Femur (tissue), 1 donor: ENCODE measurements at regions not wholly inside any gene's neighbourhood (a gene's known extent, or its start where the extent isn't known, plus 50 kb on each side); places are given as distances from the start of the nearest gene placed in this dataset.

Source experiments
- DNase-seq: peaks from one replicate; pipeline ENCODE4 v3.0.0-alpha.2; 2017

DNA sequence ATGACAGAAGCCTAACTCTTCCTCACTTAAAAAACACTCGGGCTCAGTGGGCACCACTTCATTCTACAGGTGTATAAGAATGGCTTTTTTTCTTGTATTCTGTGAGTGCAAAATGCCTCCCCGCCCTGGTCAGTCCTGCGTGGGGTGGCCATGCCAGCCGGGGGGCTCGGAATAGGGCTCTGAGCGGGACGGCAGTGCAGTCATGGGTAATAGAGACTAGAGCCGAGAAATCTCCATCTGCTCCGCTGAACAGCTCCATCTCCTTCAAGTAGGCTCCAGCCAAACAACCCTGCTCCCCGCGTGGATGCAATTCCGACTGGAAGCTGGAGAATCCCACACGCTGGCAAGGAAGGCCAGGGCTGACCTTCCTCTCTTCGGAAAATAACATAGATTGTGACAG, 317.0 kb upstream of the IRX4 start:
- no peak for DNase-seq

DNA sequence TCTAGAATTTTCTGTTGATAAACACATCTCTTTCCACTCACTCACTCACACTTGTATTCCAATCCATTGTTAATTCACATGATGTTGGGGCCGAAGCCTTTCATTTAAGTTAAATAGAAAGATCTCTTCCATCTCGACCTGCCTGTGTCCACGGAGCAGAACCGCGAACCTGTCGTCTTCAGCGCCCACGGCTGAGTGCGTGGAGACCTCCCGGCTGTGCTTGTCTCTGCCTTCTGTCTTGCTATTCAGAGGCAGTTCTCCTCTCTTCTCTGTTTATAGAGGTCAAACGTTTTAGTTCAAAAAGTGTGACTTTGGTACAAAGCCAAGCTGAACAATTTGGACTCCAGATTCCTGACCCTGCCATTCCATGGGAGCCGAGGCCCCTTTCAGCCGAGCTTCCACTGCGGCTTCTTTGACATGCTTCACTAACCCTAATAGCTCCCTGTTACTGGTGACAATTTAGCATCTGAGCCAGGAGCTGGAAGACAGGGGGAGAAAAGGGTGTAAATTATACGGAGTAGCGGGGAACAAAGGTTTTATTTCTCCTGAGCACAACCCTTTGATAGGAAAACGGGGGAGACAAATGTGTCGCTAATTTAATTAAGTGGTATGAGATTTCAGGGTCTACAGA, 314.4 kb upstream of the IRX4 start:
- no peak for DNase-seq

DNA sequence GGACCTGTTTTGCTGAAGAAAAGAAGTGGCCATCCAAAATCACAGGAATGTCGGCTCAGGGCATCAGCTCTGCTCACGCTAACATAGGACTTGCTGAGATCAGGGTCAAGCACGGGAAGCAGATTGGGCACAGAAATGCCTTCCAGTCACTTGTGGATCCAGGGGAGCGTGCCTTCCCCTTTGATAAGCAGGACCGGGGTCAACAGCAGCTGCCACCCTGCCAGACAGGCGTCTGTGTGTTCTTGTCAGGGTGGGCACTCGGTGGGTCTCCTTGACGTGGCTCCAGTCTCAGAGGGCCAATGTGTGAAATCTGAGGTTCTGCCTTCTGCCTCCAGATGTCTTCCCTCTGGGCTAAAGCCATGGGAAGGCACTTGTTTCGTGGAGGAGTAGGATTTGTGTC, 313.7 kb upstream of the IRX4 start:
- DNase-seq, result no peak

DNA sequence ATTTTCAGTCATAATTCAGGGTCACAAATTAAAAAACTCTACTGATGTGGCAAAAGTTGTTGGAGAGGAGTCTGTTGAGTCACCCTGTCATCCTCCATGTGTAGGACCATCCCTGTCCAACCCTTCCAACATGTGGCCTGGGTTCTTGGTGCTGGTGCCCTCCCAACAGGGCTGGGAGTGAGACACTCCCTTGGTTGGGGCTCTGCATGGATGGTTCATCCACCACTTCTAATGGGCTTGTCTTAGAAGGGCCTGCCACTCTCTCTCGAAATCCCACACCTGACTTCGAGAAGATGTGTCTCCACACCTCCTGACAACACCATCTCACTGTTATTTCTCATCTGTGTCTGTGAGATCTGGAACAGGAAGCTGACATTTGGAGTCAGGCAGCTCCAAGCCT, 312.2 kb upstream of the IRX4 start:
- no peak for DNase-seq

DNA sequence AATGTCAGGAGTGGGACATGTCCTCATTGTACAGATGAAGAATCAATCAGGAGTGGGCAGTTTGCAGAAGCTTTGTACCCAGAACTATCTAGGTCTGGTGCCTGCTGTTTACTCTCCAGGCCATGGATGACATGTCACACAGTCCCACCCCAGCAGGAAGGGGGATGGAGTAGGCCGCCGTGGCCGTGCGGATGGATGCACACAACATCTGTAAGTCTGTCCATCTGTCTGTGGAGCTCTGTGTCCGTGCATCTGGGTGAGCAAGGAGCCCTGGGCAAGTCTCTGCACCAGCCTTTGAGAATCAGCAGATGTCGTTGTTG, 311.5 kb upstream of the IRX4 start:
- no peak for DNase-seq

DNA sequence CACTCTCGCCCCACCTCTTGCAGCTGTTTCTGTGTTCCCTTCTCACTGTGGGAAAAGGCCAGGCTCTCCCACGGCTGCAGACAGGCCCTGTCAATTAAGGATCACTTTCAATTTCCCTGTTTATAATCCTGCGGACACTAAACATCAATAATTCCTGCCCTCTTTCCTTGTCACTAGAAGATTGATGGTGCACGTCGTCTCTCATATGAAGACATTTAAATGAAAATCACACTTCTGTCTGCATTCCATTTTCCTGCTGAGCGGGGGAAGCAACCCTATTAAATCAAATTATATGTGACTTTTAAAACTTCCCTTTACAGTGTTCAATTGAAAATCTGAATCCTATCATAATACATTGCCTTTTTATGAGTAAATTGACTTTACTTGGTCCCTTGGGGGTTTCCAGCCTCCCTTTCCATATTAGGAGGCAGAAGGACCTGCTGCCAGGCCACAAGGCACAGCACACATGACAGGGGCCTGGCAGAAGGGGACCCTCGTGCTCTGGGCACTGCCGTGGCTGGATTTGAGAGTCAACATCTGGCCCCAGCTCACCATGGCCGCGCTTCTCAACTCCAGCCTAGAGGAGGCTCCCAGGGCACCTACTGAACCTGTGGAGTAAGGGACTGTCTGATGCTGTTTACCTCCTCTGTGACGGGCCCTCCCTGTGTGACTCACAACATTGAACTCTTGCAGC, 311.0 kb upstream of the IRX4 start:
- no peak for DNase-seq

DNA sequence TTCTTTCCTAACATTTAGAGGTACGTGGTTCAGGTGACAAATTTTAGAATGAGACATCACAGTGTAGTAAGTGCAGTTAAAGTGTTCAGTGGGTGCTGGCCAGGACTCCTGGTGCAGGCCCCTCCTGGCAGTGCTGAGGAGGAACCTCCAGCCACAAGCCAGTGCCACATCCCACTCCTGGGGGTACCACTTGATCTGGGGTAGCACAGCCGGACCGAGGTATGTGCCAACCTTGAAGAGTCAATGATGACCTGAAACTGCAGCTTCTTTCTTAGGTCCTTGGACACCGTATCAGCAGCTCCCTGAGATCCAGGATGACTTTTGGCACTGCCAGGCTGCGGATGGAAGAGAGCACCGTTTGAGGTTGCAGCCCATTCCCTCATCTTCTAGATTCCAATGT, 310.4 kb upstream of the IRX4 start:
- DNase-seq, result no peak

DNA sequence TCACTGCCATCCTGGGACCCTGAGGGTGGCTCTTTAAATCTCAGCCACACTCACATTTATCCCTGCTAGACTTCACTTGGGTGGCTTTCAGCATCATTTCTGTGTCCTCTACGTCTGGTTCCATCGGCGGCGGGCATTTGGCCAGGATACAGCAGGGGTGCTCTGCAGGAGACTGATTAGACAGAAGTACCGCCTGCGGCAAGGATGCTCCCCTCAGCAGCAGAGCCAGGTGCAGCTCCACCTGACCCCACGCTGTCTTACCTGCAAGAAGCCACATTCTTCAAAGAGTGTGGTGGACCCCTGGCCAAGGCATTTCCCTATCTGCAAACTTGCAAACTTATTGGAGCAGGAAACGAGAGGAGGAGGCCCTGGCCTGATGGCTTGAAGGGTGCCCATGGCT, 309.8 kb upstream of the IRX4 start:
- no peak for DNase-seq

DNA sequence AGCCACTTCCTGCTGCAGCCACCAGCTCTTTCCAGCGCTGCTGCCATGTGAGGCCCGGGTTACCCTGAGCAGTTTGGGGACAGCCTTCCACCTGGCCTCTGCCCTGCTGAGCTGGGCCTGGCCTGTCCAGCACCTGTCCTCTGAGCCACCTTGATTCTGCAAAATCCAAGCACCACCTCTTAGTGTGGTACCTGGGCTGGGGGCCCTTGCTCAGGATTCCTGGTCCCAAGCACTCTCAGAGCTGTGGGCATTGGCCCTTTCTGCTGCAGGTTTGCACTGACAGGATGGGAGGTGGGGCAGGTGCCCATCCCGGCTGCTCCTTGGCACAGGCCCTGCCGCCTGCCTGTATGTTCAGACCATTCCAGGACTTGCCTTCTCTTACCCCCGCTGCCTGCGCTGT, 309.2 kb upstream of the IRX4 start:
- no peak for DNase-seq

DNA sequence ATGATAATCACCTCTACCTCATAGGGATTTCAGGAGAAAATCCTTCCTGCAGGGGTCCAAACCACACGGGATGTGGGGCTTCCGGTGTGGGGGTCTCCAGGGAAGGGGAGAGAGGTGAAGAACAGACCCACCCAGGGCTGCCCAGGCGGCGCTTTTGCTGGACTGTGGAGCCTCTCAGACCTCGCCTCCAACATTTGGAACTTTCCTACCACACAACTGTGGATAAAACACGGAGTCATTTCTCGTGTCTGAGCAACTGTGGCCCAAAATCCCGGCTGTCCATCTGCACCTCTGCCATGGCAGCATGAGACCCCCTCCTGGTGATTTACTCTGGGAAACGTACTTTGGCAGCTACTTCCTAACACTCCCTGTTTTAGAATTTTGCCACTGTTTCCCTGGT, 307.8 kb upstream of the IRX4 start:
- no peak for DNase-seq

DNA sequence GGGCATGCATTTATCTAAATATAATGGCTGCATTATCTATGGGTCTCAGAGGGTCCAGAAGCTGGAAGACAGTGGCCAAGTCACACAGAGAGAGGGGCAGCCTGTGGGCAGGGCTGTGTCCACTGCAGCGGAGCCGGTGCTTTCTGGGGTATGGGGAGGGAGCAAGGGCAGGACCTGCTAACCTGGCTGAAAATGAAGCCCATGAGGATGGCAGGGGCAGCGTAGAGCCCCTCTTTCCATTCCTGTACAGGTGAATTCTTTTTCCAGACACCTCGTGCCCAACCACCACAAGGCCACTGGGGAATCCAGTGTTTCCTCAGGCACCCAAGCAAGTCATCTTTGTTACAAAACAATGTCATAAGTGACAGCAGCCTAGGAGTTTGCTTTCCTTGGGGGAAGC, 305.9 kb upstream of the IRX4 start:
- no peak for DNase-seq

DNA sequence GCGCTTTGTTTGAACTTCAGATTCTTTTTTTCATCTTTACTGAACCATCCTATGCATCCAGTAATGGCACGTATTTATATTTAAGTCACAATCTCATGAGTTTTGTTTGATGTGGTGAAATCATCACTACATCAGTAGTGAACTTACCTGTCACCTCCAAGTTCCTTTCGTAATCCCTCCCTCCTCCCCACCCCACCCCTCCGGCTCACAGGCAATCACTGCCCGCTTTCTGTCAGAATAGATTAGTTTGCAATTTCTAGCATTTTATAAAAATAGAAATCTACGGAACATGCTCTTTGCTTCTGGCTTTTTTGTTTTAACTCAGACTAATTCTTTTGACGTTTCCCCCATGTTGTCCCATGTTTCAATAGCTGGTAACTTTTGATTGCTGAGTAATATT, 305.4 kb upstream of the IRX4 start:
- DNase-seq, result no peak

DNA sequence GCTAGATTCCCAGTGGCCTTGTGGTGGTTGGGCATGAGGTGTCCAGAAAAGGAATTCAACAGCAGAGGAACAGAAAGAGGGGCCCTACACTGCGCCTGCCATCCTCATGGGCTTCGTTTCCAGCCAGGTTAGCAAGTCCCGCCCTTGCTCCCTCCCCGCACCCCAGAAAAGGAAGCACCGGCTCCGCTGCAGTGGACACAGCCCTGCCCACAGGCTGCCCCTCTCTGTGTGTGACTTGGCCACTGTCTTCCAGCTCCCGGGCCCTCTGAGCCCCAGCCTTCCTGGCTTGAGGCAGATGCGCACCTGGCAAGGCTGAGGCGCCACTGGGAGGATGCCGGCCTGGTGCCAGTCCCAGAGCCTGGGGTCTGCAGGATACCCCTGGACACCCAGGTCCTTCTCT, 305.0 kb upstream of the IRX4 start:
- DNase-seq, result no peak

DNA sequence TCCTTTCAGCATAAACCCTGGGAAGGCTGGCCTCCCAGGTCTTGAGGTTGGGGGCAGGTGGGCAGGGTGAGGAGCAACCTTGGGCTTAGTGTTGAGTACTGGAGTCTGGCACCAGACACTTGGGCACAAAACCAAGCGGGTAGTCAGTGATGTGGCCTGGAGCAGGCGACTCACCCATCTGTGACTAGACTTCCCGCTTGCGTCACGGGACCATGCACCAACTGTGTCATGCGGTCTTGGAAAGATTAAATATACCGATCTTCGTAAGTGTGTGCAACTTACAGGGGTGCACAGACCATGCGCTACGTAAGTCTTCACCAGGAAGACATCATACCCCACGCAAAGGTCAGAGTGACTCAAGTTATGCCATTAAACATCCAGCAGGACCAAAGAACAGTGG, 304.4 kb upstream of the IRX4 start:
- no peak for DNase-seq

DNA sequence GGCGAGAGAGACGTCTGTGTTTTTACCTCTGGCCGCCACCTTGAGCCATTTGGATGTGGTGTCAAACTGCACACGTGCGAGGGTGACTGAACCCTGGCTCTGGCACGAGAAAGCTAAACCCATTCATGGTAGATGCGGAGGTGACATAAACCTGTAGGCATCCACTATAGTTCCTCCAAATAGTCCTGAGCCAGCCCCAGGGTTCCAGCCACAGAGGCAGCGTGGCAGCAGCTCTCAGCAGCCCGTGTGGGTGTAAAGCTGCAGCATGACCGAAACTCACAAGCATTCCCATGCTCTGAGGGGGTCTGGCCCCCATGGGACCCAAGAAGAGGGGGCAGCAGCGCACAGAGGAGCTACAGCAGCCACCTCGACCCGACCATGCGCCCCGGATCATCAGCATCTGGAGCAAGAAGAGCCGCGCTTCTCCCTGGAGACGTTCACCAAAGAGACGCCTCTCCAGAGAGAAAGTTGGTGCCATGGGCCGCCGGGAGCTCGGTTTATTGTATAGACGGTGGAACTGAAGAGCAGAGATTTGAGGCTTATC, 303.8 kb upstream of the IRX4 start:
- DNase-seq, result no peak

DNA sequence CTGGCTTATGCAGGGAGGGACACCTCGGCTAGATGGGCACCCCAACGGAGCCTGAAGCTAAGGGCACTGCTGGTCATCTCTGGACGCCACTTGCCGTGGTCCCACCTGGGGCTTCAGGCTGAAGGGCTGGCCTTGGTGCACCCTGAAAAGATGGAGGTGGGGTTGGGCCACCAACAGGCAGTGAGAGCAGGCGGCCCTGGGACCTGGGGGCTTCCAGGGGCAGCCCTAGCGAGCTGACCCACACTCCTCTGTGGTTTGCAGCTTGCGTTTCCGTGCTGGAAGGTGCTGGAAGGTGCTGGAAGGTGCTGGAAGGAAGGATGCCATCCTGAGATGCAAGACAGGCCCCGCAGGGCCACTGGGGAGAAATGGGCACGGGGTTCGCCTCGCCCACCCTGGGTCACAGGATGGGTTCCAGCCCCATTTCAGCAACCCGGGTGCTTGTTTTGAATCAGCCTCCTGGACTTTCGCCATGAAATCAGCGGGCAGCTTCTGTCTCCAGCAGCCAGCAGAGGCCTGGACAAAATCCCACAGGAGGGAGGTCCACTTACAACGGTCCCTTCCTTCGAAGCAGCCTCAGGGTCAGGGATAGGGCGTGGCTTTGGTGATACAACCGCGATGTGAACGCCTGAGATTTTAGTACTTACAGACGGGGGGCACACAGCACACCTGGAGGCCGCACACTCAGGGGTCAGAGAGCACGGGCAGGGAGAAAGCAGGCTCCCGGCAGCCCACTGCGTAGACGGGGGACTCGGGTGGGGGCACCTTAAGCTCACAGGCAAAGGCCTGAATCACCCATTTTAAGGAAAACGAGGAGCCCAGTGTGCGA, 303.1 kb upstream of the IRX4 start:
- peak; percentile 15 for DNase-seq

DNA sequence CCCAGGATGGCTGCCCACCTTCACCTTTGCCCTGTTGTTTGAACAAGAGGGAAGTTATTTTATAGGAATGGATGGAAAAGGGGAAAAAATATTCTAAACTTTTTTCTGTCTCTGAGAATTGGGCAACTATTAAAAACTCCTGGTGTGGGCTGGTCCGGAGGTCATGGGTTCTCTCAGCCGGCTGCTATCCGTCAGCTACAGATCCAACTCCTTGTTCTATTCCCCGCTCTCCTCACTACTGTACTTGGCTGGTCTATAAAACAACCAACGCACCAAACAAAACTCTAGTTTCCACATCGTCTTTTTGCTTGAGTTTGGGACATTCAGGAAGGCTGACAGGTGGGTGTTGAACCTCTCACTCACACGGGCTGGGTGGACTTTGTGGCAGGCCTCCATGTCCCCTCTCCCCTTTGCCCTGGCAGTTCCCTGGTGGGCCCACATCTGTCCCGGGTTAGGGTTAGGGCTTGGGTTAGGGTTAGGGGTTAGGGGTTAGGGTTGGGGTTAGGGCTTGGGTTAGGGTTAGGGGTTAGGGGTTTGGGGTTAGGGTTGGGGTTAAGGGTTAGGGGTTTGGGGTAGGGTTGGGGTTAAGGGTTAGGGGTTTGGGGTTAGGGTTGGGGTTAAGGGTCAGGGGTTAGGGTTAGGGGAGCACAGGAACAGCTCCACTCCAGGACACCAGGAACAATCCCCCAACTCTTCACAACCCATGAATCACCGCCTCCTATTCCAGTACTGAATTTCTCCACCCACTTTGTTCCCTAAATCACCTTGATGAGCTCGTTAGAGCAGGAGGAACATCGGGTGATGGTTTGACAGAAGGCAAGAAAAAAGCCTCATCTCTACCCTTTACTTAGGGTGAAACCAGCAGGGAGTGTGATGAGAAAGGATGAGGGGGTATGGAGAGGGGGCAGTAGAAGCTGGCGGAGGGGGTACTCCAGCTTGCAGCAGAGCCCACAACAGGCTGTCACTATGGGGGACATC, 302.1 kb upstream of the IRX4 start:
- no peak for DNase-seq

DNA sequence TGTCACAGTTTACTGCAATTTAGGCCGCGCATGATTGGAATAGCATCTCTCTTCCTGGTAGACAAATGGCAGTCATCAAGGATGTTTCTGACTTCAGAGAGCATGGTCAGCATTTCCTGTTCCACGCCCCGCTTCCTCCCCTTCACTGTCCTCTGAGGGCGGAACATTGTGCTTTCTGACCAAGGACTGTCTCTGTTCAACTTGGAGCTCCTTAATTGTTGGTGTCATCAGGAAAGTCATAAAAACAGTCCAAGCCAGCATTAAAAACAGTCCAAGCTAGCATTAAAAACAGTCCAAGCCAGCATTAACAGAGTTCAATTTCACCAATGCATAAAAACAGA, 301.3 kb upstream of the IRX4 start:
- DNase-seq, result peak; percentile 18

DNA sequence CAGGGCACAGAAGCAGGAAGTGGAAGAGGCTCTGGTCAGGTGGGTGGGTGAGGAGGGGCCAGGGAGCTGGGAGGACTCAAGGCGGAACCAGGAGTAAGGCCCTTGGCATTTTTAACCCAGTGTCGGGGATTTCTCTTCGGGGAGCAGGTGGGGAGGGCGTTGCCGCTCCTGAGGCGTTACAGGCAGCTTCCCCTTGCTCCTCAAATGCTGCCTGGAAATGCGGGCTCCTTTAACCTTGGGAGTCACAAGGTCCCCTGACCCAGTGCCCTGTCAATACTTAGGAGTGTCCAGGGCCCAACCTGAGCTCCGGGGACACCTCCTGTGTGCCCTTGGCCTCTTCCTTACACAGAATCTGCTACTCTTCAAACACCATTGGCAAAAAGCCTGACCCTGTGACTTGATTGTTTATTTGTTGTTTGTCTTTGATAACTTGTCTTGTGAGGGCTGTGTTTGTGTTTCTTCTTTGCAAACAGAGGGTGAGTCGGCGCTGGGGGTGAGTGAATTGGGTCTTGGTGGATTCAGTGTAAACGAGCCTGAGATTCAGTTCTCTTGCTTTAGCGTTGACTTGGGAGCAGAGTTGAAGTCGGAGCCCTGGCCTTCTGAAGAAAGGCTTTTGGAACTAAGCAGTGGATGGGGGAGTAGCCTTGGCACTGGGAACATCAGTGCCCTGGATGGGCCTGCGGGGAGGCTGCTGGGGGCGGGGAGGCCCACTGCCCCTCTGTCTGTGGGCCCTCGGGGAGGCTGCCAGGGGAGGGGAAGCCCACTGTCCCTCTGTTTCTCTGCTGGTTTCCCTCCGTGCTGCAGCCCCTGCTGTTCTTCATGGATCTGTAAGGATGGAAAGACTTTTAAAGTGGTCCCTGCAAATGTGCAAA, 300.7 kb upstream of the IRX4 start:
- DNase-seq, result no peak

DNA sequence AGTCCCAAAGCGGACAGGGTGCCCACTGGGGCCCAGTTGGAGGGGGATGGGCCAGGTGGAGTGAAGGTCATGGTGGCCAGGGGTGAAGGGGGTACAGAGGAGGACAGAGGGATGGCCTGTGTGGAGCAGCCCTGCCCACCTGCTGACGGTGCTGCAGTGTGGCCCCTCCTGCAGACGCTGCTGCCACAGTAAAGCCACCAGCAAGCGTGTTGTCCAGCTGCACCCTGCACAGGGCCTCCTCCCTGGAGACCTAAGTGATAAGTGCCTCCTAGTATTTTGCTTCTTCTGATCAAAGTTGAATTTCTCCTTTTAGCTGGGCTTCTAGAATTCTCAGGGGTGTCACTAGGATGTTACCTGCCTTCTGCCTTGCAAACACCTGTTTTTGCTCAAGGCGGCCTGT, 299.3 kb upstream of the IRX4 start:
- DNase-seq, result no peak

DNA sequence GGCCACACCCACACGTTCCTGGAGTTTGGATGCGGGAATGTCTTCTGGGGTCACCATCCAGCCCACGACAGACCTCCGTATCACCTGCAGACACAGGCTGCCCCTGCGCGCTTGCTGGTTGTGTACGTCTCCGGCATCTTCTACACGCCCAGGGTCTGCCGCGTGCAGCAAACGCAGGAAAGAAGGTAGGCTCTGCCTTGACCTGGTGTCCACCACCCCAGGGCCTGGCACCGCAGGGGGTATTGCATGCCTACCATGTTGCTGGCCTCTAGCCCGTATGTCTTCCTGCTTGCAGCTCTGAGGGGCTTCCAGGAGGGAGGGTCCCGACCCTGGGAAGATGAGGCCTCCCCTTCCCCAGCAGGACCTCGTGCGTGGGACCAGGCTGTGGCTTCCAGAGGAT, 298.8 kb upstream of the IRX4 start:
- no peak for DNase-seq

DNA sequence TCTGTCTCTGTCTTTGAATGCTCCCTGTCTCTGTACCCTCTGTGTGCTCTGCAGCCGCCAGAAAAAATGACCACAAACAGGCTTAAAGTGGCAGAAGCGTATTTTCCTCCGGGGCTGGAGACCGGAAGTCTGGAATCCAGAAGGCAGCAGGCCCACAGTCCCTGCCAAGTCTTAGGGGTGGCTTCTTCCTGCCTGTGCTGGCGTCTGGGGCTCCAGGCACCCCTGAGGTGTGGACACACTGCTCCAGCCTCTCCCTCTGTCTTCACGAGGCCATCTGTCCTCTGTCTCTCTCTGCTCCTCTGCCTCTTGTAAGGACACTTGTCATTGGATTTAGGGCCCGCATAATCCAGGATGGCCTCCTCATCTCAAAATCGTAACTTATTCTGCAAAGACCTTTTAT, 298.4 kb upstream of the IRX4 start:
- peak; percentile 28 for DNase-seq
